Fibroblast of mammary gland (primary cell): ENCODE measurements at regions not wholly inside any gene's neighbourhood (a gene's known extent, or its start where the extent isn't known, plus 50 kb on each side); places are given as distances from the start of the nearest gene placed in this dataset.

ENCODE experiments used
- DNase-seq: peaks from one replicate; pipeline ENCODE4 v3.0.0-alpha.2; 2010; ENCODE audit warnings: low read depth
- H3K4me3 ChIP-seq: 2 replicates; pipeline ENCODE4 v1.5.1; 2011; ENCODE audit warnings: low read depth, mild to moderate bottlenecking, low read length, moderate library complexity; ENCODE audit not compliant: control insufficient read depth
- TF ChIP-seq, protein P1 (sequence below): conservative IDR thresholded peaks from 2 replicates; pipeline ENCODE4 v1.5.1; 2011; ENCODE audit warnings: low read depth, low read length, inconsistent platforms; ENCODE audit not compliant: control insufficient read depth, insufficient read depth

DNA sequence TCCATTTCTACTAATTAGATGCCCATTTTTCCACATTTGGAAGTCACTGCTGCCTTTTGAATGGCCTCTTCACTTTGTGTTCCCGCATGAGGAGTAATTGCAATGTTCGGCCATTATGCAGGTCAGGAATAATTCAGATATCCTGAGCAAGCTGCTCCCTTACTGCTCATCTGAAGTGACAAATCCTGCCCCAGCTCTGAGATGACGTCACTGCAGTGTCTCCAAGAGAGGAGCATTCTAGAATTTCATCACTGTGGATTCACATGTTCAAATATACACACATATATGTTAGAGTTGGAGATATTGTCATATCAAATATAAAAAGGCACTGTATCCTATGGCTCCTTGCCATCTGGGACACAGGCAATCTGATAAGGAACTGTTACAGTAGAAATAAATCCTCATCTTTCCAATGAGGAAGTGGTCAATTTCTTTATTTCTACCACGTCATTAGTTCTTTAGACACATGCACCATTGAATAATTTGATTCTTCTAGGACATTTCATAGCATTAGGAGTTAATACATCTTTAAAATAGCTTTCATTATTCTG lies 706.9 kb upstream of the TENM3 start:
- no peak overlapping the region for H3K4me3 ChIP-seq
- TF ChIP-seq, protein P1, sequence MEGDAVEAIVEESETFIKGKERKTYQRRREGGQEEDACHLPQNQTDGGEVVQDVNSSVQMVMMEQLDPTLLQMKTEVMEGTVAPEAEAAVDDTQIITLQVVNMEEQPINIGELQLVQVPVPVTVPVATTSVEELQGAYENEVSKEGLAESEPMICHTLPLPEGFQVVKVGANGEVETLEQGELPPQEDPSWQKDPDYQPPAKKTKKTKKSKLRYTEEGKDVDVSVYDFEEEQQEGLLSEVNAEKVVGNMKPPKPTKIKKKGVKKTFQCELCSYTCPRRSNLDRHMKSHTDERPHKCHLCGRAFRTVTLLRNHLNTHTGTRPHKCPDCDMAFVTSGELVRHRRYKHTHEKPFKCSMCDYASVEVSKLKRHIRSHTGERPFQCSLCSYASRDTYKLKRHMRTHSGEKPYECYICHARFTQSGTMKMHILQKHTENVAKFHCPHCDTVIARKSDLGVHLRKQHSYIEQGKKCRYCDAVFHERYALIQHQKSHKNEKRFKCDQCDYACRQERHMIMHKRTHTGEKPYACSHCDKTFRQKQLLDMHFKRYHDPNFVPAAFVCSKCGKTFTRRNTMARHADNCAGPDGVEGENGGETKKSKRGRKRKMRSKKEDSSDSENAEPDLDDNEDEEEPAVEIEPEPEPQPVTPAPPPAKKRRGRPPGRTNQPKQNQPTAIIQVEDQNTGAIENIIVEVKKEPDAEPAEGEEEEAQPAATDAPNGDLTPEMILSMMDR = no peak
- peak; percentile 23 for DNase-seq

DNA sequence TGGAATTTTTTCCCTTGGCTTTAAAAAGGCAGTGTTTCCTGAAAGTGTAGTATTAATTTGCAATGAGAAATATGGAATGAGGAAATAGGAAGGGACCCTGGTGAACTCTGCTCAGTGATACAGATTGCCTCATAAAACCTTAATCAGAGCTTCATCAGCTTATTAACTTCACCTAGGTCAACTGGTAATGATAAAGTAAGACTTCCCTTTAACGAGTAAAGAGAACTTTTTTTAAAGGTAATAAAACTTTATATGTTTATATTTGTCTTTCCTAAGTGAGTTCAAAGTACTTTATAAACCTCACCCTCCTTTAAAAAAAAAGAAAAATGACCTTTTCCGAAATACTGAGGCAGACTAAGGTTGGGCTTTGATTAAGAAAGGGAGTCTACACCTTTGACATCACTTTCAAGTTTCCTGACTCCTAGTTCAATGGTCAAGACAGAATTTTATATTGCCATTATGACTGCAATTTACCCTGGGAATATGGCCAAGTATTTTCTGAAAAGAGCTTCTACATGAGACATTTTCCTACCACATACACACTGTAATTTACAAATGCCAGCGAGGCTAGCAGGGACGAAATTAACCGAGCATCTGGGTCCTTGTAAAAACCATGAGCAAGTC lies 706.3 kb upstream of the TENM3 start:
- DNase-seq = no peak
- TF ChIP-seq, protein P1 = no peak
- H3K4me3 ChIP-seq = no peak overlapping the region

DNA sequence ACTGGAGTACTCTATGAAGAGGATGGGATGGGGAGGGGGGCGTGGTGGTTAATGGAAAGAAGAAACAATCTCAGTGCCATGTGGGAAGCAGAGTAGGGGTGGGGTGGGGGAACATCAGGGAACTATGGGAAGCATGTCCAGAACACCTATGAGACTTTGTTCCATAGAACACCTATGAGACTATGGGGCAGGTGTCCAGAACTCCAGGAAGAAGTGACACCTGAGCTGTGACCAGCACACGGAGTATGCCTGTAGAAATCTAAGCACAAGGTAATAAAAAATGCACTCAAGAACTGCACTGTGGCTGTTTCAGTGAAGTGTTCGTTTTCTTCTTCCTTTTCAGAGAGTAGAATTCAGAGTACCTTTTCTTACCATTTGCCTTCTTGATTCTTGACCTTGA lies 704.8 kb upstream of the TENM3 start:
- TF ChIP-seq, protein P1 = no peak
- no peak overlapping the region for H3K4me3 ChIP-seq
- DNase-seq = no peak

DNA sequence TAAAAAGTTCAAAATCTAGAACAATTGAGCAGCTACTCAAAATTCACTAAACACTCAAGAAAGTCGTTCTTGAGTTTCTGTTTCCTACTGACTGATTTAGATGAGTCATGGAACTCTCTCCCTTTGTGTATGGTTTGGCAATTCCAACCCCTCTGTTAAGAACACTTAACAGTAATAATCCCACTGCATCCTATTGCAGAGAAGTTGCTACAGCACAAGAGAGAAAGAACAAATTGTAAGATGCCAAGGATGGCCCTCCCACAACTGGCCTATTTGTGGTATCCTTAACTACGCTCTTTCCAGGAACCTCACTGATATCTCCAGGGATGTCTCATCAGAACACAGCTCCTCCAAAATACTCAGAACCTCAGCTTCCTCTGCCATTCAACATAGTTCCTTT lies 701.8 kb upstream of the TENM3 start:
- peak; percentile 85 for DNase-seq
- H3K4me3 ChIP-seq = no peak overlapping the region
- TF ChIP-seq, protein P1 = no peak

DNA sequence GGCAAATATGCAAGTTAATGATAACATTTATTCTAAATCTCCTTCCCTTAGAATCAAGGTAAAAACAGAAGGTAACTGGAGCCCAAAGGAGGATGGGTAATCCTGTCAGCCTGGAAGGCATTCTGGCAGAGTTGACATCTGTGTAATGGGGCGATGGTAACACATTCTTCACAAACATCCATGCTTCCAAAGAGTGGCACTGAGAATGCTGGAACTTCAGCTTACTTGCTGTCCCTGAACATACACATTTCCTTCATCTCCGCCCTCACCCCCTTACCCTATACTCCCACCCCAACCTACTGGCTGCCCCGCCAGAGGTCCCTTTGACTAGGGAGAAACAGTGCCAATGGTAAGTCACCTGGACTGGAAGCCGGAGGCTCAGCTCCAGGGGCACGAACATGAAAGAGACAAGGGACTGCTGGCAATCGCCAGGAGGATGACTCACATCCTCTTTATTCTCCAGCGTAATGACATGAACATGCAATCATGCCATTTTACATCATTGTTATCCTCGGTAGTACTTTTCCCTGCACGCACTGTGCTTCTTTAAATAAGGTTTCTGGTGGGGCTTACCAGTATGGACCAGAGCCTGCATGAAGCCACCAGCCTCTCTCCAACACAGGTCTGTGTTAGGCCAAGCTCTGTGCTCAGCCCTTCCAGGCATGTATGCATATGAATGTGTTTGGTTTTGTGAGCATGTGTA lies 694.2 kb upstream of the TENM3 start:
- TF ChIP-seq, protein P1 = no peak
- DNase-seq = peak; percentile 96
- H3K4me3 ChIP-seq = no peak overlapping the region

DNA sequence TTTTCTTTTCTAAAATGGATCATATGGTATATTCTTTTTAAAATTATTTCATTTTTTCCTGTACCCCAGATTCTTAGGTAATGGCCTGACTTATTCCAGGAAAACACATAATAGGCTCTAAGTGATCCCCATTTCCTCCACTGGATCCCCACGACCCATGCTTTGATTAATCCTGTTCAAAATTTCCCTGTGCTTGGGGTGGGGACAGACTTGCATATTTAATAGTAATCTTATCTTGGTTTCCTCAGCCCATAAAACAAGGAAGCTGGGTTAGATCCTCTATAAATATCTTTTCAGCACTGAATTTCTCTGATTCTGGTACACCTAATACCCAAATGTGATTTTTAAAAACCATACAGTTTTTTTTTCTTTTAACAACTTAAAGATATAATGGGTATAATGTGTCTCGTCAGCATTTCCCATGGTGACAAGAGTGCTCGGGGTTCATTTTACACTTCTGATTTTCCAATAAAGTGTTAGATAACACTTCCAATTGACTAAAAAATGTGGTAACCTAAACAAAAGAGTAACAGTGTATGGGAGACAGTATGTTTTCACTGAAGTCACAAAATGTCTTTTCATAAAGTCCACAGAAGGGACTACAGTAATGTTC lies 693.5 kb upstream of the TENM3 start:
- no peak overlapping the region for H3K4me3 ChIP-seq
- DNase-seq = no peak
- TF ChIP-seq, protein P1 = no peak
